ENCODE measurements at regions not wholly inside any gene's neighbourhood (a gene's known extent, or its start where the extent isn't known, plus 50 kb on each side); places are given as distances from the start of the nearest gene placed in this dataset.
A peak's percentile ranks its signal among the peaks of the same experiment; 100 is the strongest.

DNA sequence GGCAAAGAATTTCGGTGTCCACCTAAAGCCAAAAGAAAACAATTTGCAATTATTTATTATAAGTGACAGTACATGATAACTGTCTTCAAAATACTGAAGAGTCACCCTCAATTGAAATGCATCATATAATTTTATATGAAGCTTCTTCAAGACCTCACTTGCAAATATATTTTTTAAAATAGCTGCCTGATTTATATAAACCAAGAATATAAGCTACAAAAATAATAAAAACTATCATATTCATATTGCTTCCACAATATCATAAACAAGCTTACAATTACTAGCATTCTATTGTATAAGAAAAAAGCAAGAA, 144.1 kb downstream of the CETN3 start:
- no peak for ATAC-seq
- no peak overlapping the region for H3K4me2 ChIP-seq (ENCODE audit: low read length)
- no peaks in the 10 kb centered on the region for H3K79me2 ChIP-seq (ENCODE audit: low read length)
- H3K4me1 ChIP-seq (ENCODE audit: insufficient read depth, low read length), result no peaks in the 10 kb centered on the region
- CTCF ChIA-PET, result interaction anchor here (0.6 to 0.8 kb wide), 2 partner anchors 9 to 1538 kb away, joined by 3 to 4 read pairs; no protein-coding TSS in a partner anchor
- no peak overlapping the region for H3K4me3 ChIP-seq (ENCODE audit: low read length)
- no peaks in the 10 kb centered on the region for H3K36me3 ChIP-seq (ENCODE audit: low read depth, low read length)
- H3K27ac ChIP-seq (ENCODE audit: low read length), result no peak overlapping the region
- no peaks in the 10 kb centered on the region for H3K9me2 ChIP-seq (replicated peaks; ENCODE audit: low read length)
- TF ChIP-seq EZH2 (IDR thresholded peaks at IDR 0.05; ENCODE audit: low read length, unreplicated experiment) (no peak), EZH2phosphoT487 (IDR thresholded peaks at IDR 0.05; ENCODE audit: borderline replicate concordance, low read length) (no peak)
- TF ChIP-seq, protein P1, sequence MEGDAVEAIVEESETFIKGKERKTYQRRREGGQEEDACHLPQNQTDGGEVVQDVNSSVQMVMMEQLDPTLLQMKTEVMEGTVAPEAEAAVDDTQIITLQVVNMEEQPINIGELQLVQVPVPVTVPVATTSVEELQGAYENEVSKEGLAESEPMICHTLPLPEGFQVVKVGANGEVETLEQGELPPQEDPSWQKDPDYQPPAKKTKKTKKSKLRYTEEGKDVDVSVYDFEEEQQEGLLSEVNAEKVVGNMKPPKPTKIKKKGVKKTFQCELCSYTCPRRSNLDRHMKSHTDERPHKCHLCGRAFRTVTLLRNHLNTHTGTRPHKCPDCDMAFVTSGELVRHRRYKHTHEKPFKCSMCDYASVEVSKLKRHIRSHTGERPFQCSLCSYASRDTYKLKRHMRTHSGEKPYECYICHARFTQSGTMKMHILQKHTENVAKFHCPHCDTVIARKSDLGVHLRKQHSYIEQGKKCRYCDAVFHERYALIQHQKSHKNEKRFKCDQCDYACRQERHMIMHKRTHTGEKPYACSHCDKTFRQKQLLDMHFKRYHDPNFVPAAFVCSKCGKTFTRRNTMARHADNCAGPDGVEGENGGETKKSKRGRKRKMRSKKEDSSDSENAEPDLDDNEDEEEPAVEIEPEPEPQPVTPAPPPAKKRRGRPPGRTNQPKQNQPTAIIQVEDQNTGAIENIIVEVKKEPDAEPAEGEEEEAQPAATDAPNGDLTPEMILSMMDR (conservative IDR thresholded peaks at IDR 0.05; ENCODE audit: low read depth, low read length), result no peak; the same call in 1 of the 2 replicates
- BruUV-seq (replicated peaks), result no TSS peak
- POLR2A ChIA-PET (ENCODE audit: unreplicated experiment), result no interaction called here
- H3F3A ChIP-seq (ENCODE audit: low read length, unreplicated experiment), result no peaks in the 10 kb centered on the region
- no peaks in the 10 kb centered on the region for H4K20me1 ChIP-seq (ENCODE audit: low read length)
- no peaks in the 10 kb centered on the region for H3K9me3 ChIP-seq (ENCODE audit: low read length)
- H2AFZ ChIP-seq (ENCODE audit: low read length), result no peak overlapping the region
- H3K9ac ChIP-seq (ENCODE audit: low read length), result no peak overlapping the region
- no peaks in the 10 kb centered on the region for H3K27me3 ChIP-seq (ENCODE audit: low read length)
- intact Hi-C loops (cut with micrococcal nuclease), result loop anchor here (1.0 to 10.0 kb wide), 10 partner anchors 43 to 1537 kb away; partner anchors contain the start of gene MEF2C
- DNase-seq, result no peak

DNA sequence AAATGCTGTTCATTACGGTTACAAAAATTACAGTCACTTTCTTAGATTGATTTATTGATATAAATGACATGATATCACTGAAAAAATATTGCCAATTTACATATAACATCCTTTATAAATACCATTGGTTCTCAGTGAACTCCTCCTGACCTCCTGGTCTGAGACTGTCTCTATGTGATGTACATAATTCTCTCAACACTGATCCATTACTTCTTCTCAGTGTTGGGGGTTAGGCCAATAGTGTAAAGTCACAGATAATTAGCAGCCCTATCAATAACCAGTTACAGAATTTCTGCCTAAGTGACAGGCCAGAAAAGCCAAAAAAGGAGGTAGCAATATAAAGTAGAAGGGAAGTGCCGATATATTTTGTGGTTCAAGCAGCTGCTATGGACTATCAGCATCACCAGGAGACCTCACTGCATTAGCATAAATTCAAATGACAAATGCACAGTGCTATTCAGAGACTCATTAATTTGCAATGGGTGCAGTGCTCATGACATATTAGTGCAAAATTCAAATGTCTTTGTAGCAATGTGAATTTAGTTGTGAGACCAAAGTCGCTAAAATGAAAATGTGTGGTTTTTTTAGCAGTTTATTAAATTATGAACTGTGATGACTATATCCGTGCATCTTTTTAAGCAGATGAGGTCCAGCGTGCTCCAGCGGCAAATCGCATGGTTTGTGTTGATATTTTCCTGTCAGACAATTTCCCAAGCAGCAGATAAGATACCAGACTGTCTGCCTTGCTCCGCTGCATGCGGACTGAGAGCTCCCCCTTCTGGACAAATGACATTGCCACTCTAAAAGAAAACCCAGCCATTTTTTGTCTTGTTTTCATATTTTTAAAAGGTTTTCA, 144.6 kb downstream of the CETN3 start:
- H3K27ac ChIP-seq (ENCODE audit: low read length), result no peak overlapping the region
- H2AFZ ChIP-seq (ENCODE audit: low read length), result peak overlapping the region; percentile 13; the same call in 1 of the 2 replicates
- peak overlapping the region; percentile 33; the same call in 1 of the 2 replicates for H3K4me2 ChIP-seq (ENCODE audit: low read length)
- no peaks in the 10 kb centered on the region for H3K9me3 ChIP-seq (ENCODE audit: low read length)
- intact Hi-C loops (cut with micrococcal nuclease), result loop anchor here (1.0 to 10.0 kb wide), 10 partner anchors 43 to 1536 kb away; partner anchors contain the start of gene MEF2C
- TF ChIP-seq, protein P1 (conservative IDR thresholded peaks at IDR 0.05; ENCODE audit: low read depth, low read length), result peak; percentile 99
- no peak for TF ChIP-seq EZH2 (IDR thresholded peaks at IDR 0.05; ENCODE audit: low read length, unreplicated experiment)
- ChIA-PET CTCF (interaction anchor here (0.8 kb wide), 1 partner anchor 9 kb away, joined by 3 read pairs; no protein-coding TSS in a partner anchor), POLR2A (ENCODE audit: unreplicated experiment) (no interaction called here)
- BruUV-seq (replicated peaks), result no TSS peak
- no peak overlapping the region for H3K9ac ChIP-seq (ENCODE audit: low read length)
- H3K4me1 ChIP-seq (ENCODE audit: insufficient read depth, low read length), result no peaks in the 10 kb centered on the region
- no peak overlapping the region for H3K4me3 ChIP-seq (ENCODE audit: low read length)
- no peaks in the 10 kb centered on the region for H3K27me3 ChIP-seq (ENCODE audit: low read length)
- H3F3A ChIP-seq (ENCODE audit: low read length, unreplicated experiment), result no peaks in the 10 kb centered on the region
- H3K36me3 ChIP-seq (ENCODE audit: low read depth, low read length), result no peaks in the 10 kb centered on the region
- DNase-seq (peak; percentile 82), ATAC-seq (peak; percentile 84)
- no peaks in the 10 kb centered on the region for H3K79me2 ChIP-seq (ENCODE audit: low read length)
- H4K20me1 ChIP-seq (ENCODE audit: low read length), result no peaks in the 10 kb centered on the region
- H3K9me2 ChIP-seq (replicated peaks; ENCODE audit: low read length), result no peaks in the 10 kb centered on the region

All from PC-3 (cell line).